IMR-90 (cell line): ENCODE measurements at regions not wholly inside any gene's neighbourhood (a gene's known extent, or its start where the extent isn't known, plus 50 kb on each side); places are given as distances from the start of the nearest gene placed in this dataset.

Experiments
- ATAC-seq: fragments of 200-7000 bp; cut with Tn5 transposase; 2 replicates; pipeline ENCODE4 v1.9.1; 2020; ENCODE audit warnings: low read depth, mild to moderate bottlenecking, moderate library complexity
- BruUV-seq: library from RNA; stranded (reverse); fragments of 400-500 nt; replicated peaks from 2 replicates; lab custom pipeline; 2021; lab: Mats Ljungman, UMichigan
- CTCF ChIA-PET: fragments of 300-600 bp; formaldehyde crosslinking; extraction: SDS; loops from one replicate; lab custom pipeline; 2021; ENCODE audit warnings: antibody characterized with exemption; lab: Yijun Ruan, JAX
- POLR2A ChIA-PET: fragments of 300-600 bp; sonication (Branson Sonifier 250); formaldehyde crosslinking; loops from one replicate; lab custom pipeline; 2022; ENCODE audit warnings: antibody characterized with exemption; ENCODE audit not compliant: unreplicated experiment; lab: Charles Lee
- DNase-seq: peaks from one replicate; pipeline ENCODE4 v3.0.0; 2013
- H2AFZ ChIP-seq: replicated peaks from 2 replicates; pipeline ENCODE3; 2013; ENCODE audit warnings: low read length, mild to moderate bottlenecking; ENCODE audit not compliant: poor library complexity
- H2AK5ac ChIP-seq: 2 replicates; pipeline ENCODE4 v1.6.1; 2013; ENCODE audit warnings: low read depth, low read length, inconsistent platforms
- H2AK9ac ChIP-seq: replicated peaks from 2 replicates; pipeline ENCODE3; 2013; ENCODE audit warnings: mild to moderate bottlenecking, low read depth, low read length, moderate library complexity; ENCODE audit not compliant: poor library complexity
- H2BK120ac ChIP-seq: 2 replicates; pipeline ENCODE4 v1.6.1; 2013; ENCODE audit warnings: low read depth, low read length, inconsistent platforms
- H2BK15ac ChIP-seq: 3 replicates; pipeline ENCODE4 v1.6.1; 2013; ENCODE audit warnings: low read depth, low read length, inconsistent platforms
- H2BK20ac ChIP-seq: 2 replicates; pipeline ENCODE4 v1.6.1; 2013; ENCODE audit warnings: low read depth, mild to moderate bottlenecking, inconsistent platforms, low read length, moderate library complexity
- H2BK5ac ChIP-seq: 2 replicates; pipeline ENCODE4 v1.6.1; 2013; ENCODE audit warnings: mild to moderate bottlenecking, low read depth, low read length, inconsistent platforms; ENCODE audit not compliant: poor library complexity, severe bottlenecking
- H3K14ac ChIP-seq: replicated peaks from 2 replicates; pipeline ENCODE4 v1.6.1; 2013; ENCODE audit warnings: low read depth, low read length, inconsistent platforms
- H3K18ac ChIP-seq: 2 replicates; pipeline ENCODE4 v1.6.1; 2013; ENCODE audit warnings: low read depth, low read length, control low read depth
- H3K23ac ChIP-seq: 2 replicates; pipeline ENCODE4 v1.6.1; 2013; ENCODE audit warnings: low read depth, low read length, inconsistent platforms
- H3K27ac ChIP-seq: 2 replicates; pipeline ENCODE4 v1.5.1; 2013; ENCODE audit warnings: mild to moderate bottlenecking, control low read depth, low read length; ENCODE audit not compliant: insufficient read depth
- H3K27me3 ChIP-seq: 2 replicates; pipeline ENCODE4 v1.6.1; 2013; ENCODE audit warnings: low read length; ENCODE audit not compliant: control insufficient read depth, insufficient read depth
- H3K36me3 ChIP-seq: 2 replicates; pipeline ENCODE4 v1.6.1; 2013; ENCODE audit warnings: low read length, mixed read lengths; ENCODE audit not compliant: control insufficient read depth, insufficient read depth
- H3K4ac ChIP-seq: 2 replicates; pipeline ENCODE4 v1.6.1; 2013; ENCODE audit warnings: low read depth, low read length, inconsistent platforms
- H3K4me1 ChIP-seq: 2 replicates; pipeline ENCODE4 v1.6.1; 2013; ENCODE audit warnings: low read length, mixed read lengths; ENCODE audit not compliant: control insufficient read depth, insufficient read depth
- H3K4me2 ChIP-seq: 2 replicates; pipeline ENCODE4 v1.6.1; 2013; ENCODE audit warnings: low read depth, mild to moderate bottlenecking, control low read depth, low read length, moderate library complexity
- H3K4me3 ChIP-seq: 2 replicates; pipeline ENCODE4 v1.5.1; 2013; ENCODE audit warnings: low read depth, mild to moderate bottlenecking, control low read depth, low read length, moderate library complexity; ENCODE audit not compliant: insufficient read depth
- H3K56ac ChIP-seq: 2 replicates; pipeline ENCODE4 v1.6.1; 2013; ENCODE audit warnings: low read length, inconsistent platforms; ENCODE audit not compliant: insufficient read depth; ENCODE audit errors: extremely low read depth
- H3K79me1 ChIP-seq, 2 experiments: 2 replicates each; pipeline ENCODE4 v1.6.1; 2013; ENCODE audit warnings: low read length in 2 of 2, inconsistent platforms in 1 of 2, low read depth in 1 of 2
- H3K9ac ChIP-seq: 2 replicates; pipeline ENCODE4 v1.6.1; 2013; ENCODE audit warnings: low read depth, low read length, control low read depth
- H3K9me1 ChIP-seq: 2 replicates; pipeline ENCODE4 v1.6.1; 2013; ENCODE audit warnings: low read length, inconsistent platforms; ENCODE audit not compliant: insufficient read depth
- H3K9me3 ChIP-seq: 2 replicates; pipeline ENCODE4 v1.6.1; 2013; ENCODE audit warnings: low read length; ENCODE audit not compliant: control insufficient read depth, insufficient read depth
- H4K20me1 ChIP-seq: 2 replicates; pipeline ENCODE4 v1.6.1; 2013; ENCODE audit warnings: low read length, inconsistent platforms; ENCODE audit not compliant: insufficient read depth
- H4K5ac ChIP-seq: 2 replicates; pipeline ENCODE4 v1.6.1; 2013; ENCODE audit warnings: mild to moderate bottlenecking, low read depth, low read length, control low read depth
- H4K8ac ChIP-seq, 2 experiments: 2 replicates each; pipeline ENCODE4 v1.6.1; 2013; ENCODE audit warnings: low read depth in 2 of 2, low read length in 2 of 2, control low read depth in 1 of 2, inconsistent platforms in 1 of 2
- H4K91ac ChIP-seq: 2 replicates; pipeline ENCODE4 v1.6.1; 2013; ENCODE audit warnings: low read depth, low read length, inconsistent platforms; ENCODE audit not compliant: insufficient read depth
- BHLHE40 ChIP-seq: fragments of 150-350 bp; IDR thresholded peaks from 2 replicates; pipeline ENCODE4 v1.6.1; 2016; ENCODE audit warnings: mild to moderate bottlenecking, low read depth, low read length
- CEBPB ChIP-seq: IDR thresholded peaks from 2 replicates; pipeline ENCODE4 v1.6.1; 2012; ENCODE audit warnings: low read depth, low read length, improper control_type of control experiment
- CTCF ChIP-seq: conservative IDR thresholded peaks from 2 replicates; pipeline ENCODE4 v1.5.1; 2012; ENCODE audit warnings: mild to moderate bottlenecking, low read depth, low read length, improper control_type of control experiment
- FOS ChIP-seq: fragments of 150-350 bp; IDR thresholded peaks from 2 replicates; pipeline ENCODE4 v1.6.1; 2016; ENCODE audit warnings: low read depth, low read length
- MAFK ChIP-seq: IDR thresholded peaks from 2 replicates; pipeline ENCODE4 v1.6.1; 2012; ENCODE audit warnings: low read depth, low read length, improper control_type of control experiment
- MAZ ChIP-seq: IDR thresholded peaks from 2 replicates; pipeline ENCODE4 v1.6.1; 2012; ENCODE audit warnings: low read depth, mild to moderate bottlenecking, low read length, improper control_type of control experiment, moderate library complexity, borderline replicate concordance
- NFE2L2 ChIP-seq: fragments of 150-350 bp; IDR thresholded peaks from 2 replicates; pipeline ENCODE4 v1.6.1; 2016; ENCODE audit warnings: low read depth, mild to moderate bottlenecking, low read length
- POLR2A ChIP-seq: IDR thresholded peaks from 2 replicates; pipeline ENCODE4 v1.6.1; 2012; ENCODE audit warnings: mild to moderate bottlenecking, low read depth, low read length
- RAD21 ChIP-seq: IDR thresholded peaks from 2 replicates; pipeline ENCODE4 v1.6.1; 2012; ENCODE audit warnings: low read length, improper control_type of control experiment
- RCOR1 ChIP-seq: IDR thresholded peaks from 2 replicates; pipeline ENCODE4 v1.6.1; 2012; ENCODE audit warnings: mild to moderate bottlenecking, low read length, improper control_type of control experiment; ENCODE audit not compliant: insufficient replicate concordance
- SMC3 ChIP-seq: fragments of 150-350 bp; IDR thresholded peaks from 2 replicates; pipeline ENCODE4 v1.6.1; 2016; ENCODE audit warnings: low read depth, mild to moderate bottlenecking, antibody characterized with exemption, low read length, moderate library complexity
- WGBS, 2 experiments: methylation state at CpG; one replicate each; pipeline versions ENCODE4 v1.1.5 to v1.1.7; 2013; ENCODE audit warnings: missing lambda C conversion rate in 2 of 2; ENCODE audit not compliant: insufficient read length in 1 of 2; ENCODE audit errors: extremely low coverage in 2 of 2; 5-methylcytosine and 5-hydroxymethylcytosine counted together
- dilution Hi-C: fragments of 300-500 bp; cut with HindIII; formaldehyde crosslinking; loops from one replicate; pipeline ENCODE4 v1.14.3; 2018; ENCODE audit warnings: low sequenced_read_pairs; ENCODE audit not compliant: unreplicated experiment
- in situ Hi-C: fragments of 300-500 bp; cut with MboI; formaldehyde crosslinking; loops from 3 replicates; pipeline ENCODE4 v1.14.3; 2019; ENCODE audit warnings: low sequenced_read_pairs, inconsistent platforms, mixed read lengths
- intact Hi-C: fragments of 100-400 bp; cut with micrococcal nuclease; formaldehyde crosslinking; loops from 2 replicates; pipeline ENCODE4 v1.10.0; 2022
- TF ChIP-seq, protein P1 (sequence below): fragments of 150-350 bp; IDR thresholded peaks from 2 replicates; pipeline ENCODE4 v1.6.1; 2016; ENCODE audit warnings: low read depth, mild to moderate bottlenecking, low read length, moderate library complexity, borderline replicate concordance

- ATAC-seq (no peak), DNase-seq (no peak)
- no peak overlapping the region for H2AFZ ChIP-seq
- H2BK120ac ChIP-seq: no peak overlapping the region
- H2BK15ac ChIP-seq: no peak overlapping the region
- H3K4me1 ChIP-seq: no peaks in the 10 kb centered on the region
- in situ Hi-C loops (no loop called here), dilution Hi-C loops (no loop called here), intact Hi-C loops (no loop called here)
- no peak overlapping the region for H4K91ac ChIP-seq
- no peak overlapping the region for H2AK5ac ChIP-seq
- H4K20me1 ChIP-seq: no peaks in the 10 kb centered on the region
- no peak overlapping the region for H3K14ac ChIP-seq
- WGBS, 2 experiments: no CpG with 5 or more reads among the region's 8 CpGs
- no peak overlapping the region for H3K18ac ChIP-seq
- H4K8ac ChIP-seq: no peak overlapping the region
- ChIA-PET CTCF (no interaction called here), POLR2A (no interaction called here)
- TF ChIP-seq, protein P1, sequence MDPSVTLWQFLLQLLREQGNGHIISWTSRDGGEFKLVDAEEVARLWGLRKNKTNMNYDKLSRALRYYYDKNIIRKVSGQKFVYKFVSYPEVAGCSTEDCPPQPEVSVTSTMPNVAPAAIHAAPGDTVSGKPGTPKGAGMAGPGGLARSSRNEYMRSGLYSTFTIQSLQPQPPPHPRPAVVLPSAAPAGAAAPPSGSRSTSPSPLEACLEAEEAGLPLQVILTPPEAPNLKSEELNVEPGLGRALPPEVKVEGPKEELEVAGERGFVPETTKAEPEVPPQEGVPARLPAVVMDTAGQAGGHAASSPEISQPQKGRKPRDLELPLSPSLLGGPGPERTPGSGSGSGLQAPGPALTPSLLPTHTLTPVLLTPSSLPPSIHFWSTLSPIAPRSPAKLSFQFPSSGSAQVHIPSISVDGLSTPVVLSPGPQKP: no peak
- TF ChIP-seq CEBPB (no peak), RAD21 (no peak), CTCF (no peak), NFE2L2 (no peak), MAZ (no peak), SMC3 (no peak), BHLHE40 (no peak), RCOR1 (no peak), POLR2A (no peak), MAFK (no peak), FOS (no peak)
- no peak overlapping the region for H3K56ac ChIP-seq
- H3K27me3 ChIP-seq: peaks cover 3% of the 10 kb centered on the region
- H2AK9ac ChIP-seq: no peak overlapping the region
- no peaks in the 10 kb centered on the region for H3K36me3 ChIP-seq
- no peaks in the 10 kb centered on the region for H3K79me1 ChIP-seq
- H4K5ac ChIP-seq: no peak overlapping the region
- H3K4me2 ChIP-seq: no peak overlapping the region
- H2BK20ac ChIP-seq: no peak overlapping the region
- no TSS peak for BruUV-seq
- no peaks in the 10 kb centered on the region for H3K9me1 ChIP-seq
- no peak overlapping the region for H3K27ac ChIP-seq
- H3K4ac ChIP-seq: no peak overlapping the region
- H3K9ac ChIP-seq: no peak overlapping the region
- H3K9me3 ChIP-seq: no peaks in the 10 kb centered on the region
- no peak overlapping the region for H3K23ac ChIP-seq
- H3K4me3 ChIP-seq: no peak overlapping the region
- H2BK5ac ChIP-seq: no peak overlapping the region
Measured at GRCh38 chr10:21167288-21168010, 270.3 kb upstream of the NEBL start.
